ENCODE measurements at regions not wholly inside any gene's neighbourhood (a gene's known extent, or its start where the extent isn't known, plus 50 kb on each side); places are given as distances from the start of the nearest gene placed in this dataset.

GRCh38 chrX:145405012-145405411 lies 157.7 kb downstream of the SPANXN1 start:
- Histone ChIP-seq H3K36me3 (ENCODE audit: control insufficient read depth, insufficient read depth, low read length) (no peaks in the 10 kb centered on the region), H3K4me3 (no peak overlapping the region), H4K20me1 (replicated peaks; ENCODE audit: control insufficient read depth, insufficient read depth, low read length) (no peaks in the 10 kb centered on the region), H3K79me2 (ENCODE audit: control insufficient read depth, insufficient read depth, low read length) (no peaks in the 10 kb centered on the region), H3K9ac (ENCODE audit: insufficient read depth in 1 of 2, low read depth in 2 of 2, low read length in 2 of 2) (no peak overlapping the region), H3K27ac (ENCODE audit: extremely low read depth, low read depth, low read length) (no peak overlapping the region), H3K9me3 (replicated peaks; ENCODE audit: control insufficient read depth, insufficient read depth, low read depth, low read length) (no peaks in the 10 kb centered on the region), H2AFZ (ENCODE audit: low read depth, low read length) (no peak overlapping the region), H3K9me1 (ENCODE audit: control insufficient read depth, insufficient read depth, low read length) (no peaks in the 10 kb centered on the region), H3K27me3 (ENCODE audit: control insufficient read depth in 2 of 2, insufficient read depth in 2 of 2, low read length in 2 of 2) (no peaks in the 10 kb centered on the region), H3K4me1 (replicated peaks in 1 of 2; ENCODE audit: control insufficient read depth in 2 of 2, insufficient read depth in 2 of 2, low read length in 2 of 2) (no peaks in the 10 kb centered on the region), H3K4me2 (ENCODE audit: insufficient read depth, low read length) (no peak overlapping the region)
- intact Hi-C loops (cut with micrococcal nuclease) (no loop called here), in situ Hi-C loops (cut with MboI) (no loop called here)
- CTCF ChIA-PET (ENCODE audit: low intra/inter-chr PET ratio) = no interaction called here
- DNase-seq (ENCODE audit: extremely low read depth in 1 of 4, low spot score in 3 of 4) = peak; percentile 8 to 26 (median 20)
- ATAC-seq = no peak
- WGBS (ENCODE audit: insufficient coverage, low coverage, missing lambda C conversion rate) = 0% methylated on average over 1 of the region's 1 CpG
- POLR2A ChIA-PET = no interaction called here
- no peak for FAIRE-seq
- BruUV-seq (replicated peaks) = no TSS peak
- no peak for TF ChIP-seq ZNF24 (IDR thresholded peaks at IDR 0.05)
- no peak for TF ChIP-seq POLR2A (conservative IDR thresholded peaks at IDR 0.05)
- no peak for TF ChIP-seq BCOR (IDR thresholded peaks at IDR 0.05)
- TF ChIP-seq, protein P1, sequence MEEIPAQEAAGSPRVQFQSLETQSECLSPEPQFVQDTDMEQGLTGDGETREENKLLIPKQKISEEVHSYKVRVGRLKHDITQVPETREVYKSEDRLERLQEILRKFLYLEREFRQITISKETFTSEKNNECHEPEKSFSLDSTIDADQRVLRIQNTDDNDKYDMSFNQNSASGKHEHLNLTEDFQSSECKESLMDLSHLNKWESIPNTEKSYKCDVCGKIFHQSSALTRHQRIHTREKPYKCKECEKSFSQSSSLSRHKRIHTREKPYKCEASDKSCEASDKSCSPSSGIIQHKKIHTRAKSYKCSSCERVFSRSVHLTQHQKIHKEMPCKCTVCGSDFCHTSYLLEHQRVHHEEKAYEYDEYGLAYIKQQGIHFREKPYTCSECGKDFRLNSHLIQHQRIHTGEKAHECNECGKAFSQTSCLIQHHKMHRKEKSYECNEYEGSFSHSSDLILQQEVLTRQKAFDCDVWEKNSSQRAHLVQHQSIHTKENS (CRISPR knock-in tag; IDR thresholded peaks at IDR 0.05) = no peak
- TF ChIP-seq RBM17 (IDR thresholded peaks at IDR 0.05; ENCODE audit: borderline replicate concordance, low read depth, low read length) = no peak
- TF ChIP-seq, protein P2, sequence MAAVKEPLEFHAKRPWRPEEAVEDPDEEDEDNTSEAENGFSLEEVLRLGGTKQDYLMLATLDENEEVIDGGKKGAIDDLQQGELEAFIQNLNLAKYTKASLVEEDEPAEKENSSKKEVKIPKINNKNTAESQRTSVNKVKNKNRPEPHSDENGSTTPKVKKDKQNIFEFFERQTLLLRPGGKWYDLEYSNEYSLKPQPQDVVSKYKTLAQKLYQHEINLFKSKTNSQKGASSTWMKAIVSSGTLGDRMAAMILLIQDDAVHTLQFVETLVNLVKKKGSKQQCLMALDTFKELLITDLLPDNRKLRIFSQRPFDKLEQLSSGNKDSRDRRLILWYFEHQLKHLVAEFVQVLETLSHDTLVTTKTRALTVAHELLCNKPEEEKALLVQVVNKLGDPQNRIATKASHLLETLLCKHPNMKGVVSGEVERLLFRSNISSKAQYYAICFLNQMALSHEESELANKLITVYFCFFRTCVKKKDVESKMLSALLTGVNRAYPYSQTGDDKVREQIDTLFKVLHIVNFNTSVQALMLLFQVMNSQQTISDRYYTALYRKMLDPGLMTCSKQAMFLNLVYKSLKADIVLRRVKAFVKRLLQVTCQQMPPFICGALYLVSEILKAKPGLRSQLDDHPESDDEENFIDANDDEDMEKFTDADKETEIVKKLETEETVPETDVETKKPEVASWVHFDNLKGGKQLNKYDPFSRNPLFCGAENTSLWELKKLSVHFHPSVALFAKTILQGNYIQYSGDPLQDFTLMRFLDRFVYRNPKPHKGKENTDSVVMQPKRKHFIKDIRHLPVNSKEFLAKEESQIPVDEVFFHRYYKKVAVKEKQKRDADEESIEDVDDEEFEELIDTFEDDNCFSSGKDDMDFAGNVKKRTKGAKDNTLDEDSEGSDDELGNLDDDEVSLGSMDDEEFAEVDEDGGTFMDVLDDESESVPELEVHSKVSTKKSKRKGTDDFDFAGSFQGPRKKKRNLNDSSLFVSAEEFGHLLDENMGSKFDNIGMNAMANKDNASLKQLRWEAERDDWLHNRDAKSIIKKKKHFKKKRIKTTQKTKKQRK (IDR thresholded peaks at IDR 0.05; ENCODE audit: borderline replicate concordance, low read depth, low read length) = no peak
- TF ChIP-seq TFE3 (CRISPR knock-in tag; IDR thresholded peaks at IDR 0.05) = no peak
- TF ChIP-seq, protein P3, sequence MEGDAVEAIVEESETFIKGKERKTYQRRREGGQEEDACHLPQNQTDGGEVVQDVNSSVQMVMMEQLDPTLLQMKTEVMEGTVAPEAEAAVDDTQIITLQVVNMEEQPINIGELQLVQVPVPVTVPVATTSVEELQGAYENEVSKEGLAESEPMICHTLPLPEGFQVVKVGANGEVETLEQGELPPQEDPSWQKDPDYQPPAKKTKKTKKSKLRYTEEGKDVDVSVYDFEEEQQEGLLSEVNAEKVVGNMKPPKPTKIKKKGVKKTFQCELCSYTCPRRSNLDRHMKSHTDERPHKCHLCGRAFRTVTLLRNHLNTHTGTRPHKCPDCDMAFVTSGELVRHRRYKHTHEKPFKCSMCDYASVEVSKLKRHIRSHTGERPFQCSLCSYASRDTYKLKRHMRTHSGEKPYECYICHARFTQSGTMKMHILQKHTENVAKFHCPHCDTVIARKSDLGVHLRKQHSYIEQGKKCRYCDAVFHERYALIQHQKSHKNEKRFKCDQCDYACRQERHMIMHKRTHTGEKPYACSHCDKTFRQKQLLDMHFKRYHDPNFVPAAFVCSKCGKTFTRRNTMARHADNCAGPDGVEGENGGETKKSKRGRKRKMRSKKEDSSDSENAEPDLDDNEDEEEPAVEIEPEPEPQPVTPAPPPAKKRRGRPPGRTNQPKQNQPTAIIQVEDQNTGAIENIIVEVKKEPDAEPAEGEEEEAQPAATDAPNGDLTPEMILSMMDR (IDR thresholded peaks at IDR 0.05 in 2 of 3, conservative IDR thresholded peaks at IDR 0.05 in 1 of 3; ENCODE audit: insufficient read depth in 2 of 3, low read depth in 1 of 3, low read length in 3 of 3) = peak; percentile 4 to 38 (median 38); a peak in 3 of 6 replicates
- TF ChIP-seq ZNF146 (CRISPR knock-in tag; IDR thresholded peaks at IDR 0.05; ENCODE audit: unreplicated experiment) = no peak
- no peak for TF ChIP-seq ZNF644 (tag; IDR thresholded peaks at IDR 0.05; ENCODE audit: low read depth)
- TF ChIP-seq ZNF277 (CRISPR knock-in tag; IDR thresholded peaks at IDR 0.05; ENCODE audit: borderline replicate concordance) = no peak
- no peak for TF ChIP-seq ZNF830 (CRISPR knock-in tag; IDR thresholded peaks at IDR 0.05)
- no peak for TF ChIP-seq LARP7 (IDR thresholded peaks at IDR 0.05)
- TF ChIP-seq ZNF384 (IDR thresholded peaks at IDR 0.05; ENCODE audit: low read depth, low read length) = no peak
- no peak for TF ChIP-seq ZNF212 (CRISPR knock-in tag; IDR thresholded peaks at IDR 0.05)
- TF ChIP-seq HDAC2 (IDR thresholded peaks at IDR 0.05) = no peak
